ENCODE measurements at regions not wholly inside any gene's neighbourhood (a gene's known extent, or its start where the extent isn't known, plus 50 kb on each side); places are given as distances from the start of the nearest gene placed in this dataset.

DNA sequence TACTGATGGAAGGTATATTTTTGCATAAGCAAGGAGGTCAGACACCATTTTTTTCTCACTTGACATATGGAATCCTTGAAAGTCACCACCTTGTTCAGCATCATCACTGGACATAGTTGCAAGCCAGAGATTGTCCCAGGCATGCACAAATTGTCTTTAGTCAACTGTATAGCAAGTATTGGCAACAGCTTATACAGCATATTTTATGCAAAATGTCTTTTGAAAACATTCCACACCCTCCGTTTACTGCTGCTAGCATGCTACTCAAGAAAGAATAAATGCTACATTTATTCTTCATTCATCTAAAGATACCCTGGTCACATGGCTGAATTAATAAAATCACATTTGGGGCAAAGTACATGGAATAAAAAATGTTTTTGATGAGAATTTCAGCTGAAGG, 168.5 kb upstream of the DCBLD2 start:
- TF ChIP-seq POLR2A (IDR thresholded peaks at IDR 0.05; ENCODE audit: low read depth, low read length) (no peak), POLR2AphosphoS5 (IDR thresholded peaks at IDR 0.05; ENCODE audit: low read depth, low read length) (no peak), TAF1 (IDR thresholded peaks at IDR 0.05; ENCODE audit: borderline replicate concordance, low read depth, low read length) (no peak)
- FAIRE-seq (no peak), DNase-seq (ENCODE audit: insufficient read length) (no peak)

DNA sequence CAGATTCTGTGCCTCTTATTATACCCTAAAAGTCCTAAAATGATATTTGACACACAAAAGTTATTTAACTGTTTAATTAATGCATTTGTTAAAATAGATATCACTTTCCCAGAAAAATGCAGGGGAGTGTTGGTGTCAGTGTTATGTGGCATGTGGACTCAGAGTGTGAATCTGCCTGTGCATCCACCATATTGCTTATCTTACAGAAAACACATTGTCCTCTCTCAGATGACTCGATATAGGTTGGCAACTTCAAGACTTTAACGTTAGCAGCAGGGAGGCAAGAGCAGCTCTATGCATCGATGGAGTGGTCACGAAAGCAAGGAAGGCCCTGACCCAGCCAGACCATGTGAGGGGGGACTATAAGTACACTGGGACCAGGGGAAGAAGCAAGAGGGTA, 165.4 kb upstream of the DCBLD2 start:
- no peak for TF ChIP-seq POLR2AphosphoS5 (IDR thresholded peaks at IDR 0.05; ENCODE audit: low read depth, low read length)
- no peak for TF ChIP-seq TAF1 (IDR thresholded peaks at IDR 0.05; ENCODE audit: borderline replicate concordance, low read depth, low read length)
- TF ChIP-seq POLR2A (IDR thresholded peaks at IDR 0.05; ENCODE audit: low read depth, low read length): no peak
- DNase-seq (ENCODE audit: insufficient read length): no peak
- FAIRE-seq: no peak

DNA sequence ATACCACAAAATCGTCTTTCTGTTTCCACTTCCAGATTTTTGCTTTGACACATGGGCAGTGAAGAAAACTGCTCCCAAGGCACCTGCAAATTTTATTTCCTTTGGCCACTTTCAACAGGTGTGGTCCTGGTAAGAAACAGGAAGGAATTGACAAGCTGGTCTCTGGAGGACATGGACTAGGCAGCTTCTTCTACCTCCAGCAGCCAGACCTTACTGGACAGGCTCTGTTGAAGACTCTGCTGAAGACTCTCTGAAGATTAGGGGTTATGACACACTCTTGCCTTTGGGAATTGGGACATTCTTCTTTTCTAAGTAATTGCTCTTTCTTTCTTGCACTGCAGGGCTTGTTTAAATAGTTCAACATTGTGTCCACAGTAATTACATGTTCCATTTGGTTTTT, 147.7 kb upstream of the DCBLD2 start:
- TF ChIP-seq POLR2A (IDR thresholded peaks at IDR 0.05; ENCODE audit: low read depth, low read length) (no peak), TAF1 (IDR thresholded peaks at IDR 0.05; ENCODE audit: borderline replicate concordance, low read depth, low read length) (no peak), POLR2AphosphoS5 (IDR thresholded peaks at IDR 0.05; ENCODE audit: low read depth, low read length) (no peak)
- no peak for FAIRE-seq
- DNase-seq (ENCODE audit: insufficient read length): no peak

DNA sequence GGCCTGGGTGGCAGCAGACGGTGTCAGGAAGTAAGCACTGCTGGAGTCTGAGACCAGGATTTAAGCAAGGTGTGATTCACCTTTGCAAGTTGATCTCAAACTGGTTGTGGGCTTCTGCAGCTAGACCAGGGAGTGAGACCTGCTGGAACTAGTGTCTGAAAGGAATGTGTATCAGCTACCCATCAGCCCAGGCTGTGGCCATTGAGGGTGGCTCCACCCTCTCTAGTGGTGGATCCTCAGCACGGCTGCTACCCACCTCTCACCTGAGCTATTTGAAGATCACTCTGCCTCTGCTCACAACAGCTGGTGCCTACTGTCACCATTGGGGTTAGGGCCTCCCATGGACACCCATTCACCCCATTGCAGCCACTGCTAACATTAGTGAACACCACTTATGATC, 140.3 kb upstream of the DCBLD2 start:
- FAIRE-seq (no peak), DNase-seq (ENCODE audit: insufficient read length) (no peak)
- TF ChIP-seq POLR2A (IDR thresholded peaks at IDR 0.05; ENCODE audit: low read depth, low read length): no peak
- TF ChIP-seq POLR2AphosphoS5 (IDR thresholded peaks at IDR 0.05; ENCODE audit: low read depth, low read length): no peak
- TF ChIP-seq TAF1 (IDR thresholded peaks at IDR 0.05; ENCODE audit: borderline replicate concordance, low read depth, low read length): no peak

DNA sequence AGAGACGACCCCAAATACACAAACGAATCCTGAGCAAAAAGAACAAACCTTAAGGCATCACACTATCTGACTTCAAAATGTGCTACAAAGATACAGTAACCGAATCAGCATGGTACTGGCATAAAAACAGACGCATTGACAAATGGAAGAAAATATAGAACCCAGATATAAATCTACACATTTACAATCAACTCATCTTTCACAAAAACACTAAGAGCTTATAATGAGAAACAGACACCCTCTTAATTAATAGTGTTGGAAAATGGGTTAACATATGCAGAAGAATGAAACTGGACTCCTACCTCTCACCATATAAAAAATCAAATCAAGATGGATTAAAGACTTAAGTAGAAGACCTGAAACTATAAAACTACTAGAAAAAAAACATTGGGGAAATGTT, 130.3 kb upstream of the DCBLD2 start:
- TF ChIP-seq POLR2A (IDR thresholded peaks at IDR 0.05; ENCODE audit: low read depth, low read length) (no peak), TAF1 (IDR thresholded peaks at IDR 0.05; ENCODE audit: borderline replicate concordance, low read depth, low read length) (no peak), POLR2AphosphoS5 (IDR thresholded peaks at IDR 0.05; ENCODE audit: low read depth, low read length) (no peak)
- DNase-seq (ENCODE audit: insufficient read length) (no peak), FAIRE-seq (no peak)

DNA sequence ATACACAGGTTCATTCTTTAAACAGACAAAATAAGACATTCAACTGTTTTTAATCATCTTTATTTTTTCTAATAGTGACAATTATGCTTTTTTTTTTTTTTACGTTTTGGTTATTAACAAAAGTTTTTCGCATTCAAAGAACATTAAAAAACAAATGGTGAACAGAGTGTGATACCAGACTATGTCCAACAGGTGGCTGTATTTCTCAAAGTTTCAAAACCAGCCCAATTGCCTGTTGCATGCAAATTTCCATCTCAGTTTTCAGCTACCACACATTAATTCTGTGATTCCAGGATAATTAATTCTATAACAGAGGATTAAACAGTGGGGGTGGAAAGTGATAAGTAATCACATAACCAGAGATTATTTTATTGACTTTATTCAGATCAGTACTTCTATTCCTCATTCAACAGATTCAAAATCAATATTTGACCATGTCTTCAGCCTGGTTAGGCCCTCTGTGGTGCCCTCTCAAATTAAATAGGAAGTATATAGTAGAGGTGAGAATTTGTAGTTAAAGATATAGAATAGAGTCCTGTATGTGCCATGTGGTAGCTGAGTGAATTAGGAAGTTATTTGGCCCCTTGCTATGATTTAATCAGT, 122.2 kb upstream of the DCBLD2 start:
- no peak for TF ChIP-seq POLR2A (IDR thresholded peaks at IDR 0.05; ENCODE audit: low read depth, low read length)
- TF ChIP-seq POLR2AphosphoS5 (IDR thresholded peaks at IDR 0.05; ENCODE audit: low read depth, low read length): no peak
- no peak for TF ChIP-seq TAF1 (IDR thresholded peaks at IDR 0.05; ENCODE audit: borderline replicate concordance, low read depth, low read length)
- FAIRE-seq: peak; percentile 70

DNA sequence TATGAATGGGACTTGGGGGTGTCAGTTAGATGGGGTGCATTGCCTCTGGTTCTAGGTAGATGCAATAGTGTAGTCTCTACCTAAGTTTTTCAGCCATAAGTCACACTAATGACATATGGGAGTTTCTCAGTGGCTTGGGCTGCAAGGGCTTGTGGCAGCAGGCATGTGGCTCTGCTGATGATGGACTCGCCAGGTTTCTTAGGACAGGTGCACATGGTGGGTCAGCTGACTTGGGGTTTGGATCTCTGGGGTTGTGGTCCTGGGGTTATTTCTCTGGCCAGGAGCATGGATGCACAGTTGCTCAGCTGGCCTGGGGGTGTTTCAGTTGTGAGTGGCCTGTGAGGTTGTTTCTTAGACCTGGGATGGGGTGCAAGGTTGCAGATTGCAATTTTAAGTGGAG, 120.0 kb upstream of the DCBLD2 start:
- no peak for DNase-seq (ENCODE audit: insufficient read length)
- no peak for FAIRE-seq
- TF ChIP-seq POLR2AphosphoS5 (IDR thresholded peaks at IDR 0.05; ENCODE audit: low read depth, low read length) (no peak), POLR2A (IDR thresholded peaks at IDR 0.05; ENCODE audit: low read depth, low read length) (no peak), TAF1 (IDR thresholded peaks at IDR 0.05; ENCODE audit: borderline replicate concordance, low read depth, low read length) (no peak)

More for the DNA sequence above, 122.2 kb upstream of the DCBLD2 start:
- DNase-seq (ENCODE audit: insufficient read length): no peak

DNA sequence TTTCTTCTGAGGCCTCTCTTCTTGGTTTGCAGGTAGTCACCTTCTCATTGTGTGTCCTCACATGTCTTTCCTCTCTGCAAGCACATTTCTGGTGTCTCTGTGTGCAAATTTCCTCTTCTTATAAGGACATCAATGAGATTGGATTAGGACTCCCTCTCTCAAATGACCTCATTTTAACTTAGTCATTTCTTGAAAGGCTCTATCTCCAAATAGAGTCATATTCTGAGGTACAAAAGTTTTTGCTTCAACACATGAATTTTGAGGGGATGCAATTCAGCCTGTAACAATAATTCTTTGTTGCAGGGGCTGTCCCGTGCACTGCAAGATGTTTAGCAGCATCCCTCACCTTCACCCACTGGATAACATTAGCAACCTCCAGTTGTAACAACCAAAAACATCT, 115.0 kb upstream of the DCBLD2 start:
- DNase-seq (ENCODE audit: insufficient read length): no peak
- FAIRE-seq: peak; percentile 67
- TF ChIP-seq POLR2A (IDR thresholded peaks at IDR 0.05; ENCODE audit: low read depth, low read length) (no peak), TAF1 (IDR thresholded peaks at IDR 0.05; ENCODE audit: borderline replicate concordance, low read depth, low read length) (no peak), POLR2AphosphoS5 (IDR thresholded peaks at IDR 0.05; ENCODE audit: low read depth, low read length) (no peak)

DNA sequence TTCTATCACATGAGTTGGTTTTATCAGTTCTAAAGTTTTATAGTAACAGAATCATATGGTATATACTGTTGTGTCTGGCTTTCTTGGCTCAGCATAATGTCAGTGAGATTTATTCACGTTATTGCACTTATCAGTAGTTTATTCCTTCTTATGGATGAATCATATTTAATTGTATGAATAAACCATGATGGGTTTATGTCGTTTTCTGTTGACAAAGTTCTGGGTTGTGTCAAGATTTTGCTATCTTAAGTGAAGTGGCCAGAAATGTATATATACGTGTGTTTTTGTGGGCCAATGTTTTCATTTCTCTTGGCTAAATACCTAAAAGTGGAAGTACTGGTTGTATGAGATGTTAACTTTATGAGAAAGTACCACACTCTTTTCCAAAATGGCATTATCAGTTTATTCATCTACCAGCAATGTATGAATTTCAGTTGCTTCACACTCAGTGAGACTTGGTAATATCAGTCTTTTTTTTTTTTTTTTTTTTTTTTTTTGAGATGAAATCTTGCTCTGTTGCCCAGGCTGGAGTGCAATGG, 112.4 kb upstream of the DCBLD2 start:
- FAIRE-seq (no peak), DNase-seq (ENCODE audit: insufficient read length) (no peak)
- no peak for TF ChIP-seq POLR2AphosphoS5 (IDR thresholded peaks at IDR 0.05; ENCODE audit: low read depth, low read length)
- TF ChIP-seq POLR2A (IDR thresholded peaks at IDR 0.05; ENCODE audit: low read depth, low read length): no peak
- no peak for TF ChIP-seq TAF1 (IDR thresholded peaks at IDR 0.05; ENCODE audit: borderline replicate concordance, low read depth, low read length)

DNA sequence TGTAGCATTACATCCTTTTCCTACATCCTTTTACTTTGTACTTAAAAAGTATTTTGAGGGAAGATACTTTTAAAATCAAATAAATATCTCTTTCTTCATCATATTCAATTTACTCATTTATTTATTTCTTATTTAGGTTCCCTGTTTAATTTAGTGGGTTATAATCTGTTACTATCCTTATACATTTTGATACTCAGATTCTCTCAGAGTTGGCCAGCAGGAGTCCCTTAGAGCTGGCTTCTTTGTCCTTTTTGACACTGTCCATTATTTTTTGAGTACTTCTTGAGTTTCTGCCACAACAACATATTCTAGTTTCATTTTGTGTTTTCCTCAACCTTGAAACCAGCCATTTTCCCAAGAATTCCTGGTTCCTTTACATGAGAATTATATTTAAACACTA, 111.6 kb upstream of the DCBLD2 start:
- DNase-seq (ENCODE audit: insufficient read length) (no peak), FAIRE-seq (no peak)
- TF ChIP-seq POLR2AphosphoS5 (IDR thresholded peaks at IDR 0.05; ENCODE audit: low read depth, low read length) (no peak), POLR2A (IDR thresholded peaks at IDR 0.05; ENCODE audit: low read depth, low read length) (no peak), TAF1 (IDR thresholded peaks at IDR 0.05; ENCODE audit: borderline replicate concordance, low read depth, low read length) (no peak)

DNA sequence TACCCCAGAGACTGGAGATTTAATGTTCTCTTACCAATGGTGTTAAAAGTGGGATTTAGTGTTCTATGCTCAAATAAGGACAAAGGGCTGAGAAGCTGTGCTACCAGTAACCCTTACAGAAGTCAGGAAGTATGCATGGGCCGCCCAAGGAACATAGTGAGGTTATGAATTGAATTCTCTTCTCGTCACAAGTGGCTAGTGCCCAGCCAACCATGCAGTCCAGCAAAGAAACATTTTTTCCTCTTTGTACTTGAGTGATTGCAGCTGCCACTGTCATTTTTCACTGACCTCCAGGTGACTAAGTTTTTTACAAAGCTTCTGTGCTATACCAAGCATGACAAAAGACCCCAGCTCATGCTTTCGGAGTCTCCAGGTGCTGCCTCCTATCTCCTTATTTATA, 110.6 kb upstream of the DCBLD2 start:
- FAIRE-seq (peak; percentile 96), DNase-seq (ENCODE audit: insufficient read length) (no peak)
- TF ChIP-seq POLR2AphosphoS5 (IDR thresholded peaks at IDR 0.05; ENCODE audit: low read depth, low read length): 0 out of 2 replicates have a peak, but pooled peaks have one; percentile 36
- TF ChIP-seq TAF1 (IDR thresholded peaks at IDR 0.05; ENCODE audit: borderline replicate concordance, low read depth, low read length): no peak

DNA sequence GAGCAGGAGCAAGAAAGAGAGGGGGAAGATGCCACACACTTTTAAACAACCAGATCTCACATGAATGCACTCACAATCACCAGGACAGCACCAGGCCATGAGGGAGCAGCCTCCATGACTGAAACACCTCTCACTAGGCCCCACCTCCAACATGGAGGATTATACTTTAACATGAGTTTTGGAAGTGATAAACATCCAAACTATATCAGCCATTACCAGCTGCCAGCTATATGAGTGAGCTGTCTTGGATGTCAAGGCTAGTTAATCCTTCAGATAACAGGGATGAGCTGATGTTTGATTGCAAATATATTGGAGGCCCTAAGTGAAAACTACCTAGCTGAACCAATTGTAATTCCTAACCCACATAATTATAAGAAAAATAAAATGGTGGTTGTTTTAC, 108.4 kb upstream of the DCBLD2 start:
- peak; percentile 70 for FAIRE-seq
- TF ChIP-seq POLR2AphosphoS5 (IDR thresholded peaks at IDR 0.05; ENCODE audit: low read depth, low read length) (no peak), POLR2A (IDR thresholded peaks at IDR 0.05; ENCODE audit: low read depth, low read length) (no peak), TAF1 (IDR thresholded peaks at IDR 0.05; ENCODE audit: borderline replicate concordance, low read depth, low read length) (no peak)
- DNase-seq (ENCODE audit: insufficient read length): no peak

Data from GM12892 (cell line).